ENCODE measurements at regions not wholly inside any gene's neighbourhood (a gene's known extent, or its start where the extent isn't known, plus 50 kb on each side); places are given as distances from the start of the nearest gene placed in this dataset.

GRCh38 chr11:39541945-39542351 is 1917.5 kb downstream of the LRRC4C start:
- TF ChIP-seq POLR2A (IDR thresholded peaks at IDR 0.05; ENCODE audit: low read depth, low read length) (no peak), POLR2AphosphoS5 (IDR thresholded peaks at IDR 0.05; ENCODE audit: low read depth, low read length) (no peak)
